ENCODE measurements at regions not wholly inside any gene's neighbourhood (a gene's known extent, or its start where the extent isn't known, plus 50 kb on each side); places are given as distances from the start of the nearest gene placed in this dataset.
"Not testable (repeated sequence)": the region's sequence is repeated elsewhere in the genome, so short reads cannot be mapped to it uniquely, and the experiment has no call there.

- TF ChIP-seq ZNF462 (CRISPR knock-in tag; IDR thresholded peaks at IDR 0.05) = no peak
- TF ChIP-seq CREB1 (CRISPR knock-in tag; IDR thresholded peaks at IDR 0.05; ENCODE audit: low read depth) = no peak
These were observed 466.7 kb downstream of the TUBA3C start (continued) for GRCh38 chr13:18714889-18715288.

DNA sequence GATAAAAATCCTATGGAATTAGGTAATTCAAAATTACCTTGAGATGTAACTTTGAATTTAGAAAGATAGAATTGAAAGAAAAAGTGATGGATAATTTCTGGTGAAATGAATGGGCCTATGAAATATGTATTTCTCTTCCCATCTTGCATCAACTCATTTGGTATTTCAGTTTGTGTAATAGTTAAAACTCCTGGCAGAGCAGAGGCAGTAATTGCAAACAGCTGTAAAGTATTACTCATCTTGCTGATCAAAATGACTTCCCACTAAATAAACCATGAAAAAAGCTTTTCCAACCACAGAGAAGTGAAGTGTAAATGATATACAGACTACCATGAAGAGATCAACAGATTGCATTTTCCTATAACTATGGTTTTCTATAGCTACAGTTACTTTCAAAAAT is 471.0 kb downstream of the TUBA3C start:
- not testable (repeated sequence) for ATAC-seq; H3K4me1 Mint-ChIP-seq; H3K9me2 ChIP-seq (ENCODE audit: insufficient read depth); DNase-seq (ENCODE audit: low spot score); H3K4me3 Mint-ChIP-seq; H3K27me3 Mint-ChIP-seq (ENCODE audit: insufficient read depth, low read depth, poor library complexity); H2AFZ ChIP-seq; H4K20me1 ChIP-seq (replicated peaks; ENCODE audit: insufficient read depth); H3K27me3 ChIP-seq (ENCODE audit: insufficient read depth); H3F3A ChIP-seq (replicated peaks; ENCODE audit: low read depth); H3K4me3 ChIP-seq; H3K4me2 ChIP-seq; H3K27ac Mint-ChIP-seq; H3K4me1 ChIP-seq (ENCODE audit: insufficient read depth); H3K36me3 ChIP-seq (ENCODE audit: insufficient read depth); H3K79me2 ChIP-seq (replicated peaks; ENCODE audit: insufficient read depth); H3K27ac ChIP-seq (ENCODE audit: low read depth)
- peaks cover 35% of the 10 kb centered on the region for H3K36me3 Mint-ChIP-seq (ENCODE audit: low read depth)
- peaks cover 91% of the 10 kb centered on the region for H3K9me3 Mint-ChIP-seq

- H3F3A ChIP-seq (replicated peaks; ENCODE audit: low read depth); H3K4me1 ChIP-seq (ENCODE audit: insufficient read depth); ATAC-seq; H3K79me2 ChIP-seq (replicated peaks; ENCODE audit: insufficient read depth); H3K4me3 Mint-ChIP-seq; H3K27ac Mint-ChIP-seq; H3K4me1 Mint-ChIP-seq; H3K4me2 ChIP-seq; H3K4me3 ChIP-seq; H2AFZ ChIP-seq; H3K27me3 Mint-ChIP-seq (ENCODE audit: insufficient read depth, low read depth, poor library complexity); H3K9me2 ChIP-seq (ENCODE audit: insufficient read depth); H3K27ac ChIP-seq (ENCODE audit: low read depth); DNase-seq (ENCODE audit: low spot score); H3K27me3 ChIP-seq (ENCODE audit: insufficient read depth); H4K20me1 ChIP-seq (replicated peaks; ENCODE audit: insufficient read depth); H3K36me3 ChIP-seq (ENCODE audit: insufficient read depth): not testable (repeated sequence)
- Mint-ChIP-seq H3K9me3 (peaks cover 84% of the 10 kb centered on the region), H3K36me3 (ENCODE audit: low read depth) (peaks cover 28% of the 10 kb centered on the region)
These were observed 475.1 kb downstream of the TUBA3C start for GRCh38 chr13:18706538-18706937.

- H3K9me2 ChIP-seq (ENCODE audit: insufficient read depth); H4K20me1 ChIP-seq (replicated peaks; ENCODE audit: insufficient read depth); H3K4me2 ChIP-seq; H3K4me3 ChIP-seq; H3K27ac Mint-ChIP-seq; DNase-seq (ENCODE audit: low spot score); H3K4me3 Mint-ChIP-seq; H3K36me3 ChIP-seq (ENCODE audit: insufficient read depth); H3K27me3 Mint-ChIP-seq (ENCODE audit: insufficient read depth, low read depth, poor library complexity); H3K27me3 ChIP-seq (ENCODE audit: insufficient read depth); H3K4me1 Mint-ChIP-seq; H2AFZ ChIP-seq; ATAC-seq; H3K4me1 ChIP-seq (ENCODE audit: insufficient read depth); H3F3A ChIP-seq (replicated peaks; ENCODE audit: low read depth); H3K79me2 ChIP-seq (replicated peaks; ENCODE audit: insufficient read depth); H3K27ac ChIP-seq (ENCODE audit: low read depth): not testable (repeated sequence)
- Mint-ChIP-seq H3K9me3 (peaks cover 82% of the 10 kb centered on the region), H3K36me3 (ENCODE audit: low read depth) (peaks cover 24% of the 10 kb centered on the region)
These were observed 479.0 kb downstream of the TUBA3C start for GRCh38 chr13:18702464-18703247.

GRCh38 chr13:18698332-18698731 is 483.3 kb downstream of the TUBA3C start:
- not testable (repeated sequence) for H3K4me3 Mint-ChIP-seq; H3K4me1 ChIP-seq (ENCODE audit: insufficient read depth); H3K36me3 ChIP-seq (ENCODE audit: insufficient read depth); H3K9me2 ChIP-seq (ENCODE audit: insufficient read depth); H3K4me1 Mint-ChIP-seq; H3K27ac ChIP-seq (ENCODE audit: low read depth); H3K4me3 ChIP-seq; H2AFZ ChIP-seq; H4K20me1 ChIP-seq (replicated peaks; ENCODE audit: insufficient read depth); DNase-seq (ENCODE audit: low spot score); ATAC-seq; H3K27me3 ChIP-seq (ENCODE audit: insufficient read depth); H3K27me3 Mint-ChIP-seq (ENCODE audit: insufficient read depth, low read depth, poor library complexity); H3K4me2 ChIP-seq; H3K79me2 ChIP-seq (replicated peaks; ENCODE audit: insufficient read depth); H3F3A ChIP-seq (replicated peaks; ENCODE audit: low read depth); H3K27ac Mint-ChIP-seq
- Mint-ChIP-seq H3K9me3 (peaks cover 85% of the 10 kb centered on the region), H3K36me3 (ENCODE audit: low read depth) (peaks cover 19% of the 10 kb centered on the region)

All from GM23338 (cell line).